Tibial nerve (tissue), 4 donors: ENCODE measurements at regions not wholly inside any gene's neighbourhood (a gene's known extent, or its start where the extent isn't known, plus 50 kb on each side); places are given as distances from the start of the nearest gene placed in this dataset.

Source experiments
- CTCF ChIP-seq, 5 experiments: fragments of 200-600 bp in 3 of 5; fragments of 450-650 bp in 2 of 5; sonication (generic) in 3 of 5; IDR thresholded peaks; one replicate each; pipeline ENCODE4 v1.5.1; 2016 to 2019; ENCODE audit warnings: antibody characterized with exemption in 5 of 5, mild to moderate bottlenecking in 3 of 5, moderate library complexity in 2 of 5
- EP300 ChIP-seq, 2 donors: sonication (generic); formaldehyde crosslinking; IDR thresholded peaks; one replicate each; pipeline ENCODE4 v1.6.1; 2017; ENCODE audit warnings: antibody characterized with exemption in 2 of 2, mild to moderate bottlenecking in 1 of 2
- POLR2A ChIP-seq, 2 donors: fragments of 450-650 bp; IDR thresholded peaks; one replicate each; pipeline ENCODE4 v1.6.1; 2017; ENCODE audit warnings: antibody characterized with exemption in 2 of 2, mild to moderate bottlenecking in 2 of 2, moderate library complexity in 2 of 2

GRCh38 chr1:187491082-187491720 lies 662.5 kb downstream of the PLA2G4A start:
- TF ChIP-seq POLR2A (IDR thresholded peaks at IDR 0.05) (no peak), CTCF (IDR thresholded peaks at IDR 0.05) (no peak), EP300 (IDR thresholded peaks at IDR 0.05) (no peak)
